Esophagus squamous epithelium (tissue), 5 donors: ENCODE measurements at regions not wholly inside any gene's neighbourhood (a gene's known extent, or its start where the extent isn't known, plus 50 kb on each side); places are given as distances from the start of the nearest gene placed in this dataset.

ENCODE experiments used
- DNase-seq: peaks from one replicate; lab custom pipeline; 2025; lab: John Stamatoyannopoulos, UW
- H3K27ac ChIP-seq, 4 donors: fragments of 200-600 bp; sonication (generic); one replicate each; pipeline ENCODE4 v1.5.1; 2016 to 2019; ENCODE audit warnings: mild to moderate bottlenecking in 1 of 4
- H3K27me3 ChIP-seq, 4 donors: fragments of 200-600 bp; sonication (generic); 1 replicate in 3 of 4; 2 replicates in 1 of 4; pipeline versions ENCODE4 v1.5.1 to v1.6.0; 2017 to 2021; ENCODE audit warnings: antibody characterized with exemption in 1 of 4
- H3K36me3 ChIP-seq, 3 donors: fragments of 200-600 bp; sonication (generic); one replicate each; pipeline ENCODE4 v1.5.1; 2016 to 2019
- H3K4me1 ChIP-seq, 3 donors: fragments of 200-600 bp; sonication (generic); one replicate each; pipeline ENCODE4 v1.5.1; 2017 to 2019
- H3K4me3 ChIP-seq, 4 donors: fragments of 200-600 bp; sonication (generic); 1 replicate in 3 of 4; 2 replicates in 1 of 4; pipeline ENCODE4 v1.5.1; 2016 to 2019; ENCODE audit warnings: mild to moderate bottlenecking in 2 of 4, moderate library complexity in 1 of 4
- H3K9me3 ChIP-seq, 3 donors: fragments of 200-600 bp; sonication (generic); one replicate each; pipeline ENCODE4 v1.5.1; 2016 to 2019
- POLR2A ChIP-seq, 4 donors: fragments of 450-650 bp; IDR thresholded peaks; one replicate each; pipeline ENCODE4 v1.6.1; 2017; ENCODE audit warnings: antibody characterized with exemption in 4 of 4, mild to moderate bottlenecking in 4 of 4, moderate library complexity in 3 of 4
- WGBS, 2 donors: methylation state at CpG; one replicate each; pipeline ENCODE4 v1.1.5; 2018; 5-methylcytosine and 5-hydroxymethylcytosine counted together
- intact Hi-C: fragments of 100-400 bp; cut with DNase I; formaldehyde crosslinking; loops from one replicate; pipeline ENCODE4 v1.15.0; 2022
- TF ChIP-seq, protein P1 (sequence below), 6 experiments: fragments of 450-650 bp in 4 of 6; fragments of 200-600 bp in 2 of 6; sonication (generic) in 2 of 6; IDR thresholded peaks; one replicate each; pipeline ENCODE4 v1.5.1; 2016 to 2019; ENCODE audit warnings: antibody characterized with exemption in 6 of 6, mild to moderate bottlenecking in 4 of 6, moderate library complexity in 4 of 6
- donor health status: DM: yes; HTN: yes; CAD: no.

DNA sequence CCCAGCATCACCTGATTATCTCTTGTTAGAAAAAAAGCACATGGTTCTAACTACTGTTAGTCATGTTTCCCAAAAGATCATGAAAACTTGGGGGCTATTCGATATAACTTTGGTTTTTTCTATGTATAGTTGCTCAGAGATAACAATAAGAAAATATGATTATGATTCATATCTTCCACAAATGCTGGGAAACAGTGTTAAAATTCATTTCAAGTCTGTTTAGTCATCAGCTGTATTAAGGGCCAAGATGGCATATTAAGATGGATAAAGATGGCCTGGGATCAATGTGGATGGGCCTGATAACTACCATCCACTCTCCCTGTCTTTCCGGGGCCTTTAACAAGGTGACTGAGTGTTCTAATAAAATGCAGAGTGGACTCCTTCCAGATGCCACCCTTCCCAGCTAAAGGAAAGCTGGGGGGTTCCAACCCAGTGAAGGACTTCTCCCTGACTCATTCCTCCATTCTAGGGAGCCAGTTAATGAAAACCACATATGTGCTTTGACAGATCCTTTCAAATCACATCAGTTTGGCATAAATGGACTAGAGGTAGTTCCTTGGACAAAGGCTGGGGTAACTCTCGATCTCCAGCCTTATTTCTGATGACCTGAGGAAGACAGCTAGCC, 221.6 kb downstream of the VAPA start:
- H3K27ac ChIP-seq = no peak overlapping the region
- 74 to 76% methylated on average over 3 of the region's 3 CpGs for WGBS, 2 donors
- no peaks in the 10 kb centered on the region for H3K9me3 ChIP-seq
- H3K27me3 ChIP-seq = peaks cover 0 to 10% (median 0%) of the 10 kb centered on the region in 4 donors
- intact Hi-C loops = no loop called here
- no peak for DNase-seq
- no peaks in the 10 kb centered on the region for H3K36me3 ChIP-seq
- no peak for TF ChIP-seq POLR2A (IDR thresholded peaks at IDR 0.05)
- TF ChIP-seq, protein P1, sequence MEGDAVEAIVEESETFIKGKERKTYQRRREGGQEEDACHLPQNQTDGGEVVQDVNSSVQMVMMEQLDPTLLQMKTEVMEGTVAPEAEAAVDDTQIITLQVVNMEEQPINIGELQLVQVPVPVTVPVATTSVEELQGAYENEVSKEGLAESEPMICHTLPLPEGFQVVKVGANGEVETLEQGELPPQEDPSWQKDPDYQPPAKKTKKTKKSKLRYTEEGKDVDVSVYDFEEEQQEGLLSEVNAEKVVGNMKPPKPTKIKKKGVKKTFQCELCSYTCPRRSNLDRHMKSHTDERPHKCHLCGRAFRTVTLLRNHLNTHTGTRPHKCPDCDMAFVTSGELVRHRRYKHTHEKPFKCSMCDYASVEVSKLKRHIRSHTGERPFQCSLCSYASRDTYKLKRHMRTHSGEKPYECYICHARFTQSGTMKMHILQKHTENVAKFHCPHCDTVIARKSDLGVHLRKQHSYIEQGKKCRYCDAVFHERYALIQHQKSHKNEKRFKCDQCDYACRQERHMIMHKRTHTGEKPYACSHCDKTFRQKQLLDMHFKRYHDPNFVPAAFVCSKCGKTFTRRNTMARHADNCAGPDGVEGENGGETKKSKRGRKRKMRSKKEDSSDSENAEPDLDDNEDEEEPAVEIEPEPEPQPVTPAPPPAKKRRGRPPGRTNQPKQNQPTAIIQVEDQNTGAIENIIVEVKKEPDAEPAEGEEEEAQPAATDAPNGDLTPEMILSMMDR (IDR thresholded peaks at IDR 0.05) = no peak
- H3K4me1 ChIP-seq = peaks cover 3 to 25% (median 4%) of the 10 kb centered on the region in 3 donors
- no peak overlapping the region for H3K4me3 ChIP-seq

DNA sequence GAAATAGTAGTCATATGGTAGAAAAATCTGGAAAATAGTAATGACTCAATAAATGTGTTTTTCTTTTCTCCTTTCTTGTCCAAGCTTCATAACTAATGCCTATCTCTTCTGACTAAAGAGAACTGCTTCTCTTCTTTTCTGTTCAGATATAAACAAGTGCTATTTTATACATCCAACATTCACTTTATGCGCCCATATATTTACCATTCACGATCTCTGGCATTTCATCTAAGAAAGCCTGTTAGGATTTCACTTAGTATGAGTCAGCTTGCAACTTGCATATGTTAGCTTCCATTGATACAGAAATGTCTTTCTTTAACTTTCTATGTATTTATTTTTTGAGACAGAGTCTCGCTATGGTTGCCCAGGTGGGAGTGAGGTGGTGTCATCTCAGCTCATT, 224.9 kb downstream of the VAPA start:
- no peaks in the 10 kb centered on the region for H3K9me3 ChIP-seq
- 83 to 88% methylated on average over 3 of the region's 3 CpGs for WGBS, 2 donors
- TF ChIP-seq, protein P1 (IDR thresholded peaks at IDR 0.05) = no peak
- TF ChIP-seq POLR2A (IDR thresholded peaks at IDR 0.05) = no peak
- H3K4me3 ChIP-seq = no peak overlapping the region
- H3K4me1 ChIP-seq = peaks cover 0 to 35% (median 6%) of the 10 kb centered on the region in 3 donors
- DNase-seq = no peak
- intact Hi-C loops = no loop called here
- no peak overlapping the region for H3K27ac ChIP-seq
- H3K27me3 ChIP-seq = no peaks in the 10 kb centered on the region
- H3K36me3 ChIP-seq = no peaks in the 10 kb centered on the region

DNA sequence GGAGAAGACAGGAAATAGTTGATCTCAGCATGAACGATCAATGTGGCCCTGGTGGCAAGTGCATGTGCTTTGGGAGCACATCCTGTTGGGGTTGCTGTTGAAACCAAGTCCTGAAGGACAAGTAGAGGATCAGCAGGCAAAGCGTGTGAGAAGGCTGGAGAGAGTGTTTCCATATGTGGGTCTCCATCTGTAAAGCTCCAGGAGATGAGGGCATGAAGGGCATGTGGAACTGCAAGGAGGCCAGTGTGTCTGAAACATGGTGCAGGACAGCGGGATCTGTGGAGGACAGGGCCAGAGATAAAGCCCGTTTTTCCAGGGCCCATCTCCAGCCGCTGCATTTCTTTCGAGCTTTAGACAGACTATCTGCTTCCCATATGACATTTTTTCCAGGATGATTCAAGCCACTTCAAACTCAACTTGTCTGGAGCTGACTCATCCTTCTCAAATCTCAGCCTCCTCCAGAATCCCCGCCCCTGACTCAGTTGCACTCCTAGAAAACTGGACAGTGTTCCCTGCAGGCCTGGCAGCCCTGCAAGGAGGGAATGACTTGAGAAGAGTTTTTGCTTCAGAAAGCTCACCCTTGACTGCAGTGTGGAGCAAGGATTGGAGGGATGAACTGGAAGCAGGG, 226.1 kb downstream of the VAPA start:
- DNase-seq = no peak
- TF ChIP-seq, protein P1 (IDR thresholded peaks at IDR 0.05) = no peak
- no peak for TF ChIP-seq POLR2A (IDR thresholded peaks at IDR 0.05)
- intact Hi-C loops = no loop called here

DNA sequence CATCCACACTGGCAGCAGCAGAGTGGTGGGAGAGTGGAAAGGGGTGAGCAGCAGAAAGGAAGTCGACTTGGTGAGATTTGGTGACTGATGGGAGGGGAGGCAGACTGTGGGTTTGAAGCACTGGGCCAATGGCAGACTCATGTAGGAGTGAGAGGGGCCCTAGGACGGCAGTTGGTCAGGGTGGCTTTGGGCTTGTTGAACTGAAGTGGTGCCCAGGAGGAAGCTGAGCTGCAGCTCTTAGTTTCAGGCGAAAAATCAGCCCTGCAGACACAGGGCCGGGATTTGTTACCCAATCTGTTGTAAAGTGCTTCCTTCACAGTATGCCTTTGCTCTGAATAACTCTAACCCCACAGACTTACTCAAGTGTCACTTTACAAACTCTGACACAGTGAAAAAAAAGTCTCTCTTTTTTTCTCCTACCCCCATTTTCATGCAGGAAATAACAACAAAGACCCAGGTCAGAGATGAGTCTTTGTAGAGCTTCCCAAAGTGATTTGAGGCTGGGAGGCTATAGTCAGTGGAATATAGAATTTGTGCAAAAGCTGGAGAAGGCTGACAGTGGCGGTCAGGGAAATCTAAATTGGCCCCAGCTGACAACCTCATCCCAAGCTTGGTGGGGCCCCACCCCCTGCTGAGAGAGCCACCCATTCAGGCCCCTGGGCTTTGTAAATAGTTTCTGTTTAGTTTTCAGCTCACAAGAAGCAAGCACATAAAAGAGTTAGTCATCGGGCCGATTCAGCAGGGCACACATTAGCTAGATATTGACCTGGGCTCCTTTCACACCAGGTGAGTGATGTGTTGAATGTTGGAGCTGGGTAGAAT, 226.9 kb downstream of the VAPA start:
- peak overlapping the region in 1 of 4 donors; percentile 10 for H3K27ac ChIP-seq
- no peaks in the 10 kb centered on the region for H3K9me3 ChIP-seq

More for the DNA sequence above, 226.1 kb downstream of the VAPA start:
- H3K27ac ChIP-seq = no peak overlapping the region
- no peaks in the 10 kb centered on the region for H3K36me3 ChIP-seq
- H3K9me3 ChIP-seq = no peaks in the 10 kb centered on the region
- H3K4me1 ChIP-seq = peaks cover 0 to 42% (median 6%) of the 10 kb centered on the region in 3 donors
- no peak overlapping the region for H3K4me3 ChIP-seq
- no peaks in the 10 kb centered on the region for H3K27me3 ChIP-seq
- 61 to 72% methylated on average over 6 to 7 of the region's 7 CpGs for WGBS, 2 donors

More for the DNA sequence above, 226.9 kb downstream of the VAPA start:
- intact Hi-C loops = no loop called here
- TF ChIP-seq, protein P1 (IDR thresholded peaks at IDR 0.05) = no peak
- TF ChIP-seq POLR2A (IDR thresholded peaks at IDR 0.05) = no peak
- Histone ChIP-seq H3K4me1 (peaks cover 0 to 42% (median 6%) of the 10 kb centered on the region in 3 donors), H3K4me3 (no peak overlapping the region), H3K36me3 (no peaks in the 10 kb centered on the region), H3K27me3 (no peaks in the 10 kb centered on the region)
- WGBS, 2 donors = 59% methylated on average over 6 to 7 of the region's 7 CpGs
- DNase-seq = no peak
